PC-3 (cell line): ENCODE measurements at regions not wholly inside any gene's neighbourhood (a gene's known extent, or its start where the extent isn't known, plus 50 kb on each side); places are given as distances from the start of the nearest gene placed in this dataset.

Experiments
- ATAC-seq: fragments of 200-7000 bp; cut with Tn5 transposase; 2 replicates; pipeline ENCODE4 v1.9.1; 2020; ENCODE audit warnings: mild to moderate bottlenecking, moderate library complexity
- BruUV-seq: library from RNA; stranded (reverse); fragments of 400-500 nt; replicated peaks from 2 replicates; lab custom pipeline; 2021; lab: Mats Ljungman, UMichigan
- CTCF ChIA-PET: fragments of 300-600 bp; sonication (Branson Sonifier 250); formaldehyde crosslinking; loops from one replicate; lab custom pipeline; 2022; ENCODE audit warnings: antibody characterized with exemption; lab: Charles Lee
- POLR2A ChIA-PET: fragments of 300-600 bp; sonication (Branson Sonifier 250); formaldehyde crosslinking; loops from one replicate; lab custom pipeline; 2022; ENCODE audit warnings: antibody characterized with exemption; ENCODE audit not compliant: unreplicated experiment; lab: Charles Lee
- DNase-seq: peaks from one replicate; pipeline ENCODE4 v3.0.0-alpha.2; 2015
- H2AFZ ChIP-seq: fragments of 300-600 bp; sonication (generic); 2 replicates; pipeline ENCODE4 v1.6.0; 2016; ENCODE audit warnings: antibody characterized with exemption, low read length
- H3F3A ChIP-seq: fragments of 300-600 bp; sonication (generic); one replicate; pipeline ENCODE4 v1.6.0; 2017; ENCODE audit warnings: antibody characterized with exemption, low read length, control low read depth, mild to moderate bottlenecking; ENCODE audit not compliant: unreplicated experiment
- H3K27ac ChIP-seq: fragments of 300-600 bp; sonication (generic); 2 replicates; pipeline ENCODE4 v1.5.1; 2016; ENCODE audit warnings: mild to moderate bottlenecking, low read length
- H3K27me3 ChIP-seq: fragments of 300-600 bp; sonication (generic); 2 replicates; pipeline ENCODE4 v1.6.1; 2016; ENCODE audit warnings: low read length, mixed read lengths
- H3K36me3 ChIP-seq: fragments of 300-600 bp; sonication (generic); 2 replicates; pipeline ENCODE4 v1.6.1; 2016; ENCODE audit warnings: low read depth, mixed run types, low read length, mixed read lengths
- H3K4me1 ChIP-seq: fragments of 300-600 bp; sonication (generic); 2 replicates; pipeline ENCODE4 v1.5.1; 2016; ENCODE audit warnings: low read length; ENCODE audit not compliant: insufficient read depth
- H3K4me2 ChIP-seq: fragments of 300-600 bp; sonication (generic); 2 replicates; pipeline ENCODE4 v1.6.0; 2016; ENCODE audit warnings: low read length
- H3K4me3 ChIP-seq: fragments of 300-600 bp; sonication (generic); 2 replicates; pipeline ENCODE4 v1.5.1; 2016; ENCODE audit warnings: mild to moderate bottlenecking, low read length, mixed read lengths
- H3K79me2 ChIP-seq: fragments of 300-600 bp; sonication (generic); 2 replicates; pipeline ENCODE4 v1.6.1; 2017; ENCODE audit warnings: low read length, mixed read lengths
- H3K9ac ChIP-seq: fragments of 300-600 bp; sonication (generic); 2 replicates; pipeline ENCODE4 v1.6.0; 2016; ENCODE audit warnings: mild to moderate bottlenecking, low read length
- H3K9me2 ChIP-seq: fragments of 300-600 bp; sonication (generic); replicated peaks from 2 replicates; pipeline ENCODE4 v1.6.1; 2016; ENCODE audit warnings: mixed run types, low read length, mixed read lengths
- H3K9me3 ChIP-seq: fragments of 300-600 bp; sonication (generic); 2 replicates; pipeline ENCODE4 v1.6.1; 2016; ENCODE audit warnings: low read length, mixed read lengths
- H4K20me1 ChIP-seq: fragments of 300-600 bp; sonication (generic); 2 replicates; pipeline ENCODE4 v1.6.1; 2016; ENCODE audit warnings: low read length, mixed read lengths
- CTCF ChIP-seq: fragments of 300-600 bp; sonication (generic); conservative IDR thresholded peaks from 2 replicates; pipeline ENCODE4 v1.5.1; 2017; ENCODE audit warnings: antibody characterized with exemption, low read depth, mild to moderate bottlenecking, low read length
- EZH2 ChIP-seq: fragments of 300-600 bp; sonication (generic); IDR thresholded peaks from one replicate; pipeline ENCODE4 v1.6.1; 2017; ENCODE audit warnings: antibody characterized with exemption, mild to moderate bottlenecking, low read length; ENCODE audit not compliant: unreplicated experiment
- EZH2phosphoT487 ChIP-seq: fragments of 300-600 bp; sonication (generic); IDR thresholded peaks from 2 replicates; pipeline ENCODE4 v1.6.1; 2018; ENCODE audit warnings: mild to moderate bottlenecking, antibody characterized with exemption, low read length, borderline replicate concordance
- intact Hi-C: fragments of 100-400 bp; cut with micrococcal nuclease; formaldehyde crosslinking; loops from 2 replicates; pipeline ENCODE4 v1.9.0; 2023

- H3K27ac ChIP-seq, result no peak overlapping the region
- BruUV-seq, result no TSS peak
- intact Hi-C loops, result no loop called here
- H3K9ac ChIP-seq, result no peak overlapping the region
- H3K9me3 ChIP-seq, result no peaks in the 10 kb centered on the region
- ATAC-seq (peak; percentile 69), DNase-seq (peak; percentile 3)
- no peaks in the 10 kb centered on the region for H3K79me2 ChIP-seq
- H3F3A ChIP-seq, result no peaks in the 10 kb centered on the region
- no peaks in the 10 kb centered on the region for H3K36me3 ChIP-seq
- no peak overlapping the region for H2AFZ ChIP-seq
- no peaks in the 10 kb centered on the region for H3K27me3 ChIP-seq
- H4K20me1 ChIP-seq, result no peaks in the 10 kb centered on the region
- H3K9me2 ChIP-seq, result no peaks in the 10 kb centered on the region; the same call in 1 of the 2 replicates
- no peak for TF ChIP-seq EZH2
- TF ChIP-seq EZH2phosphoT487, result no peak
- no peak for TF ChIP-seq CTCF
- no peaks in the 10 kb centered on the region for H3K4me1 ChIP-seq
- CTCF ChIA-PET, result no interaction called here
- H3K4me3 ChIP-seq, result no peak overlapping the region
- POLR2A ChIA-PET, result no interaction called here
- no peak overlapping the region for H3K4me2 ChIP-seq
Observed at GRCh38 chr3:111434941-111435622, 106.9 kb upstream of the CD96 start.

GRCh38 chr3:111438283-111438682 is 103.7 kb upstream of the CD96 start:
- no peak overlapping the region for H3K9ac ChIP-seq
- no peaks in the 10 kb centered on the region for H3K36me3 ChIP-seq
- BruUV-seq, result no TSS peak
- H3K79me2 ChIP-seq, result no peaks in the 10 kb centered on the region
- ATAC-seq (no peak), DNase-seq (no peak)
- H3K9me3 ChIP-seq, result no peaks in the 10 kb centered on the region
- no peaks in the 10 kb centered on the region for H3K27me3 ChIP-seq
- H3K9me2 ChIP-seq, result no peaks in the 10 kb centered on the region; the same call in 1 of the 2 replicates
- POLR2A ChIA-PET, result no interaction called here
- no peak overlapping the region for H3K4me3 ChIP-seq
- no peaks in the 10 kb centered on the region for H3K4me1 ChIP-seq
- no peak overlapping the region for H2AFZ ChIP-seq
- no peaks in the 10 kb centered on the region for H3F3A ChIP-seq
- CTCF ChIA-PET, result no interaction called here
- no peak overlapping the region for H3K27ac ChIP-seq
- intact Hi-C loops, result no loop called here
- H3K4me2 ChIP-seq, result no peak overlapping the region
- H4K20me1 ChIP-seq, result no peaks in the 10 kb centered on the region
- no peak for TF ChIP-seq EZH2phosphoT487
- TF ChIP-seq CTCF, result no peak
- TF ChIP-seq EZH2, result no peak

- H3K4me2 ChIP-seq, result no peak overlapping the region
- H3K4me1 ChIP-seq, result no peaks in the 10 kb centered on the region
- ChIA-PET POLR2A (no interaction called here), CTCF (no interaction called here)
- no peak overlapping the region for H2AFZ ChIP-seq
- ATAC-seq, result no peak
- no peaks in the 10 kb centered on the region for H3K9me2 ChIP-seq
- no peaks in the 10 kb centered on the region for H3F3A ChIP-seq
- intact Hi-C loops, result no loop called here
- no peaks in the 10 kb centered on the region for H3K79me2 ChIP-seq
- no peaks in the 10 kb centered on the region for H4K20me1 ChIP-seq
- no peaks in the 10 kb centered on the region for H3K9me3 ChIP-seq
- H3K4me3 ChIP-seq, result no peak overlapping the region
- H3K9ac ChIP-seq, result no peak overlapping the region
- 0 out of 2 replicates have a peak, but pooled peaks cover 4% of the 10 kb centered on the region for H3K27me3 ChIP-seq
- H3K36me3 ChIP-seq, result no peaks in the 10 kb centered on the region
- no peak overlapping the region for H3K27ac ChIP-seq
- BruUV-seq, result no TSS peak
- no peak for TF ChIP-seq EZH2phosphoT487
- no peak for TF ChIP-seq EZH2
- TF ChIP-seq CTCF, result no peak
- no peak for DNase-seq
Observed at GRCh38 chr3:111454551-111454950, 87.4 kb upstream of the CD96 start.
